KMS-11 (cell line): ENCODE measurements at regions not wholly inside any gene's neighbourhood (a gene's known extent, or its start where the extent isn't known, plus 50 kb on each side); places are given as distances from the start of the nearest gene placed in this dataset.

Experiments used
- H2AFZ ChIP-seq: fragments of 200-600 bp; sonication (generic); 2 replicates; pipeline ENCODE4 v1.6.1; 2016; ENCODE audit warnings: antibody characterized with exemption, mixed run types, low read depth
- H3K27ac ChIP-seq: fragments of 200-600 bp; sonication (generic); 2 replicates; pipeline ENCODE4 v1.6.1; 2016; ENCODE audit warnings: mild to moderate bottlenecking, mixed run types
- H3K27me3 ChIP-seq: fragments of 200-600 bp; sonication (generic); 2 replicates; pipeline ENCODE4 v1.6.1; 2017; ENCODE audit warnings: mild to moderate bottlenecking, low read depth, mixed run types, moderate library complexity; ENCODE audit not compliant: insufficient read depth
- H3K36me3 ChIP-seq: fragments of 200-600 bp; sonication (generic); 2 replicates; pipeline ENCODE4 v1.6.1; 2017; ENCODE audit warnings: mild to moderate bottlenecking, mixed run types; ENCODE audit not compliant: insufficient read depth
- H3K4me1 ChIP-seq: fragments of 200-600 bp; sonication (generic); 2 replicates; pipeline ENCODE4 v1.6.1; 2016; ENCODE audit warnings: mild to moderate bottlenecking, low read depth, mixed run types; ENCODE audit not compliant: poor library complexity, severe bottlenecking
- H3K4me2 ChIP-seq: fragments of 200-600 bp; sonication (generic); 2 replicates; pipeline ENCODE4 v1.7.0; 2016; ENCODE audit warnings: mild to moderate bottlenecking, mixed run types
- H3K4me3 ChIP-seq: fragments of 200-600 bp; sonication (generic); IDR thresholded peaks from 2 replicates; pipeline ENCODE4 v1.6.1; 2017; ENCODE audit warnings: low read depth, low read length, mixed read lengths; ENCODE audit not compliant: insufficient read depth
- H3K79me2 ChIP-seq: fragments of 200-600 bp; sonication (generic); 2 replicates; pipeline ENCODE4 v1.6.1; 2016; ENCODE audit warnings: low read depth, mixed run types; ENCODE audit not compliant: insufficient read depth
- H3K9ac ChIP-seq: fragments of 200-600 bp; sonication (generic); 2 replicates; pipeline ENCODE4 v1.6.1; 2016; ENCODE audit warnings: mild to moderate bottlenecking, mixed run types
- H4K20me1 ChIP-seq: fragments of 200-600 bp; sonication (generic); 2 replicates; pipeline ENCODE4 v1.6.1; 2016; ENCODE audit warnings: mild to moderate bottlenecking, mixed run types; ENCODE audit not compliant: insufficient read depth
- TF ChIP-seq, protein P1 (sequence below): fragments of 200-600 bp; sonication (generic); conservative IDR thresholded peaks from 2 replicates; pipeline ENCODE4 v1.6.1; 2017; ENCODE audit warnings: low read depth, mild to moderate bottlenecking, antibody characterized with exemption, low read length, moderate library complexity, mixed read lengths

DNA sequence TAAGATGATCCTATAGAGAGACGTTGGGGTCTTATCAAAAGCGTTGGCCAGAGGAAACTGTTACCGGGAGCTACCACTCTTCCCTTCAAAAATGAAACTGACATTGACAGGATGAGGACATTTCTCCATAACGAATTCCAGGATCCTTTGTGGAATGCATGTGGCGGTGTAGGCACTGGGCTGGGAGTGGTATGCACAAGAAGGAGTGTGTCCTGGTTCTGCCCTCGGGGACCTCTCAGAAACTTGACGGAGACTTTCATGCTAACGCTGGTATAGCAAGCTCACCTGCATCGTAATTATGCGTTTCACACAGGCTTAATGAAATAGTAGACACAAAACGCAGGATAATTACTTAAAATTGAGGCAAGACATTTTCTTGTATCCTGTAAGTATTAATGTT is 441.1 kb downstream of the FGF9 start:
- H3K9ac ChIP-seq = no peak overlapping the region
- H3K4me1 ChIP-seq = peaks cover 32% of the 10 kb centered on the region
- H3K79me2 ChIP-seq = no peaks in the 10 kb centered on the region
- H3K36me3 ChIP-seq = no peaks in the 10 kb centered on the region
- H4K20me1 ChIP-seq = no peaks in the 10 kb centered on the region
- TF ChIP-seq, protein P1, sequence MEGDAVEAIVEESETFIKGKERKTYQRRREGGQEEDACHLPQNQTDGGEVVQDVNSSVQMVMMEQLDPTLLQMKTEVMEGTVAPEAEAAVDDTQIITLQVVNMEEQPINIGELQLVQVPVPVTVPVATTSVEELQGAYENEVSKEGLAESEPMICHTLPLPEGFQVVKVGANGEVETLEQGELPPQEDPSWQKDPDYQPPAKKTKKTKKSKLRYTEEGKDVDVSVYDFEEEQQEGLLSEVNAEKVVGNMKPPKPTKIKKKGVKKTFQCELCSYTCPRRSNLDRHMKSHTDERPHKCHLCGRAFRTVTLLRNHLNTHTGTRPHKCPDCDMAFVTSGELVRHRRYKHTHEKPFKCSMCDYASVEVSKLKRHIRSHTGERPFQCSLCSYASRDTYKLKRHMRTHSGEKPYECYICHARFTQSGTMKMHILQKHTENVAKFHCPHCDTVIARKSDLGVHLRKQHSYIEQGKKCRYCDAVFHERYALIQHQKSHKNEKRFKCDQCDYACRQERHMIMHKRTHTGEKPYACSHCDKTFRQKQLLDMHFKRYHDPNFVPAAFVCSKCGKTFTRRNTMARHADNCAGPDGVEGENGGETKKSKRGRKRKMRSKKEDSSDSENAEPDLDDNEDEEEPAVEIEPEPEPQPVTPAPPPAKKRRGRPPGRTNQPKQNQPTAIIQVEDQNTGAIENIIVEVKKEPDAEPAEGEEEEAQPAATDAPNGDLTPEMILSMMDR = no peak
- H3K4me3 ChIP-seq = no peak overlapping the region
- no peak overlapping the region for H2AFZ ChIP-seq
- H3K27ac ChIP-seq = no peak overlapping the region
- no peak overlapping the region for H3K4me2 ChIP-seq
- H3K27me3 ChIP-seq = no peaks in the 10 kb centered on the region

DNA sequence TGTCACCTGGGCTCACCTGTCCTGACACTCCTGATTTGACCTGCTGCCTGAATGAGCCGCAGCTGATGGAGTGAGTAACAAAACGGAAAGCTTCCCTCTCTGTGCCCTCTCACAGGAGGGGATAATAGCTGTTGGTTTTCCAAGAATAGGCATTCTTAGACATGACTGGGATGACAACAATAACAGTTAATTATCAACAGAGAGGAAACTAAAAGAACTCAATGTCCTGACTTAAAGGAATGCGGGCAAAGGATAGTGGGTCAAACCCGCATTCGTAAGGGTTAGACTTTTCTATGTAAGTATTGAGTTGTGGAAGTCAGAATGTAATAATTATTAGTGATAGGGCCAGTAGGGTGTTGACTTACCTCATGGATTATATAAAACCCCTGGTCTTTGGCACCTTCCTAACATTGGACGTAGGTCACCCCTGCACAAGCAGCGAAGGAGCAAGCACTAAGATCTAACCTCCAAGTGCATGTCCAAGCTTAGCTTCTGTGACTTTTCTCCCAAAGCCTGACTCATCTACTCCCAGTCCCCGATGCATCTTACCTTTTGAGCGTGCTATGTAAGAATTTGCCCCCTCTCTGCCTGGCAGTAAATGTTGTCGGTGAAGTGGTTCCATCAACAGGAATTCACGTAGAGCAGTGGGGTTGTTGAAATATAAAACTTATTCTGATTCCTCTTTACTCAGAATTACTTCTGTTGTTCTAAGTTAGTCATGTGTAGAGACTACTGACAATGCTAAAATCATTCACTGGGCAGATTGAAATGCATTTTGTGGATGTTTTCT is 442.3 kb downstream of the FGF9 start:
- Histone ChIP-seq H2AFZ (no peak overlapping the region), H3K79me2 (no peaks in the 10 kb centered on the region), H3K27me3 (no peaks in the 10 kb centered on the region), H4K20me1 (no peaks in the 10 kb centered on the region), H3K9ac (no peak overlapping the region), H3K4me1 (peaks cover 32% of the 10 kb centered on the region), H3K27ac (no peak overlapping the region), H3K36me3 (no peaks in the 10 kb centered on the region), H3K4me2 (no peak overlapping the region), H3K4me3 (no peak overlapping the region)
- TF ChIP-seq, protein P1 = no peak

DNA sequence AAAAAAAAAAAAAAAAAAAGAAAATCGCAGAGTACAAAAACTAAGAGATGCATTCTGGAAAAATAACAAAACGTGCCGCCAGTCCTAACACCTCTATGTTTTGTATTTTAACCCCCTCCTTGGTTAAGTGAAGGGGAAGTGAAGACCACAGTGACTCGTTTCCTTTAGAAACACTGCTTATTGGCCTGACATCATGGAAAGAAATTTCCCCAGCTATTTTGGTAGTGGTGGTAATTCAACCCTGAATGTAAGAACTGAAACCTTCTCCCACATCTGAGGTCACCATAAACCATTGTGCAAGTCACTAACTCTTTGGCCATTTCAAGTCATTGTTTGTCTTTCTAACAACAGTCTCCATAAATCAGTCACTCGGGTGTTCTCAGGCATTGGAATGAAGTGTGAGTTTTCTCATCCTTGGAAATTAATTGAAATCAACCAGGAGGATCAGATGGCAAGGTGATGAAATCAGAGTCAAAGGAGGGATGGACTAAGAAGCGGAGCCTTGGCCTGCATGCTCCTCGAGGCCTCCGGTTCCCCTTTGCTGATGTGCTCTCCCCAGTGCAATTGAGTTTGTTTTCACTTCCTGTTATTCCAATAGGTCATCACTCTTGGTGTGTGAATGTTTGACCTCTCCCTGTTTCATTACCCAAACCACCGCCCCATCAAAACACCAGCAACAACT is 443.9 kb downstream of the FGF9 start:
- Histone ChIP-seq H2AFZ (peak overlapping the region; percentile 62; the same call in 1 of the 2 replicates), H3K4me1 (peaks cover 32% of the 10 kb centered on the region), H3K36me3 (no peaks in the 10 kb centered on the region), H3K4me3 (no peak overlapping the region), H3K4me2 (peak overlapping the region; percentile 64), H3K27ac (peak overlapping the region; percentile 88), H3K9ac (peak overlapping the region; percentile 44; the same call in 1 of the 2 replicates), H4K20me1 (no peaks in the 10 kb centered on the region), H3K27me3 (no peaks in the 10 kb centered on the region), H3K79me2 (no peaks in the 10 kb centered on the region)
- TF ChIP-seq, protein P1 = no peak

DNA sequence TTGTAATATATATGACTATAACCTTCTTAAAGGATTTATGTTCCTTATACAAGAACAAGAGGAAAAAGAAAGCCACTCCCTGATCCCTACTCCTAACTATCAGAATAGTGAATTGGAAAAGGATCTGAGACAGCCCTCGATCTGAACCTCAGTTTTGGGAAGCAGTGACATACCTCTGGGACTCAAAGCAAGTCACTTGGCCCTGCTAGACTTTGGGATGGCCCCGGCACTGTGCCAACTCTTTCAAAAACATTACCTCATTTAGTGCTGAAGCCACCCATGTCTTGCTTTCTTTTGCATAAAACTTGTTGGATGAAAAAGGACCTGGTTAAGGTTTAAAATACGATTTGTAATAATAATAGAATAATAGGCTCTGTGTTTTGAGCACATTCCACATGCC is 447.3 kb downstream of the FGF9 start:
- H3K27ac ChIP-seq = no peak overlapping the region
- no peaks in the 10 kb centered on the region for H3K79me2 ChIP-seq
- no peak overlapping the region for H3K4me3 ChIP-seq
- H4K20me1 ChIP-seq = no peaks in the 10 kb centered on the region
- peaks cover 24% of the 10 kb centered on the region for H3K4me1 ChIP-seq
- H3K36me3 ChIP-seq = no peaks in the 10 kb centered on the region
- H3K4me2 ChIP-seq = no peak overlapping the region
- H2AFZ ChIP-seq = no peak overlapping the region
- H3K27me3 ChIP-seq = no peaks in the 10 kb centered on the region
- H3K9ac ChIP-seq = no peak overlapping the region
- TF ChIP-seq, protein P1 = no peak
